GM23338 (cell line): ENCODE measurements at regions not wholly inside any gene's neighbourhood (a gene's known extent, or its start where the extent isn't known, plus 50 kb on each side); places are given as distances from the start of the nearest gene placed in this dataset.

Experiments
- EZH2phosphoT487 ChIP-seq: fragments of 200-600 bp; sonication (generic); IDR thresholded peaks from one replicate; pipeline ENCODE4 v1.8.1; 2018; ENCODE audit warnings: antibody characterized with exemption; ENCODE audit not compliant: unreplicated experiment
- POLR2AphosphoS5 ChIP-seq: IDR thresholded peaks from 2 replicates; pipeline ENCODE4 v1.6.1; 2016; ENCODE audit warnings: antibody characterized with exemption, low read depth
- TF ChIP-seq, protein P1 (sequence below), 2 experiments: fragments of 200-600 bp in 1 of 2; sonication (generic) in 1 of 2; conservative IDR thresholded peaks; 2 replicates each; pipeline versions ENCODE4 v1.5.1 to v1.6.1; 2016 to 2017; ENCODE audit warnings: antibody characterized with exemption in 2 of 2, low read depth in 2 of 2, mild to moderate bottlenecking in 2 of 2, moderate library complexity in 1 of 2

DNA sequence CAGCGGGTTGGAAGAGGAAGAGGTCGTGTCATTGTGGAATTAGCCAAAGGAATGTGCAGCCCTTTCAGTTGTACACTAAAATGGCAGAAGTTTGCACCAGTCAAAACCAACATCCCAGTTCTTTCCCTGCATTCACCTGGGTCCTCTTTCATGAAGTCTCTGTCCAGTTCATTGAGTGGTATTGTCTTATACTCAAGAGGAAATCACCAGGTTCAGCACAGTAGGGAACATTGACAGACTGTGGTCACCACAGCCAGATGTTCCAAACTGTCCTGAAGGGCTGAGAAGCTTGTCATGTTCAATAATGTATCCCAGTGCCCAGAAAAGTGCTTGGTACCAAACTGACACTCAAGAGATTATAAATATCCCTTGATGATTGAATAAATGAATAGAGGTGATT lies 131.6 kb downstream of the GLUL start:
- TF ChIP-seq POLR2AphosphoS5 (no peak), EZH2phosphoT487 (no peak)
- TF ChIP-seq, protein P1, sequence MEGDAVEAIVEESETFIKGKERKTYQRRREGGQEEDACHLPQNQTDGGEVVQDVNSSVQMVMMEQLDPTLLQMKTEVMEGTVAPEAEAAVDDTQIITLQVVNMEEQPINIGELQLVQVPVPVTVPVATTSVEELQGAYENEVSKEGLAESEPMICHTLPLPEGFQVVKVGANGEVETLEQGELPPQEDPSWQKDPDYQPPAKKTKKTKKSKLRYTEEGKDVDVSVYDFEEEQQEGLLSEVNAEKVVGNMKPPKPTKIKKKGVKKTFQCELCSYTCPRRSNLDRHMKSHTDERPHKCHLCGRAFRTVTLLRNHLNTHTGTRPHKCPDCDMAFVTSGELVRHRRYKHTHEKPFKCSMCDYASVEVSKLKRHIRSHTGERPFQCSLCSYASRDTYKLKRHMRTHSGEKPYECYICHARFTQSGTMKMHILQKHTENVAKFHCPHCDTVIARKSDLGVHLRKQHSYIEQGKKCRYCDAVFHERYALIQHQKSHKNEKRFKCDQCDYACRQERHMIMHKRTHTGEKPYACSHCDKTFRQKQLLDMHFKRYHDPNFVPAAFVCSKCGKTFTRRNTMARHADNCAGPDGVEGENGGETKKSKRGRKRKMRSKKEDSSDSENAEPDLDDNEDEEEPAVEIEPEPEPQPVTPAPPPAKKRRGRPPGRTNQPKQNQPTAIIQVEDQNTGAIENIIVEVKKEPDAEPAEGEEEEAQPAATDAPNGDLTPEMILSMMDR (conservative IDR thresholded peaks at IDR 0.05; ENCODE audit: low read depth in 2 of 2), result no peak
